H9 (cell line): ENCODE measurements at regions not wholly inside any gene's neighbourhood (a gene's known extent, or its start where the extent isn't known, plus 50 kb on each side); places are given as distances from the start of the nearest gene placed in this dataset.

Source experiments
- DNase-seq: peaks from one replicate; pipeline ENCODE4 v3.0.0-alpha.2; 2017
- H2AFZ ChIP-seq: one replicate; pipeline ENCODE4 v1.6.1; 2013; ENCODE audit warnings: mild to moderate bottlenecking, low read length, control low read depth, moderate library complexity
- H2AK5ac ChIP-seq: 2 replicates; pipeline ENCODE4 v1.6.1; 2013; ENCODE audit warnings: low read length, control low read depth, mixed read lengths; ENCODE audit not compliant: insufficient read length
- H2BK120ac ChIP-seq: one replicate; pipeline ENCODE4 v1.6.1; 2013; ENCODE audit warnings: low read depth, mild to moderate bottlenecking, low read length, control low read depth, inconsistent platforms; ENCODE audit not compliant: poor library complexity, severe bottlenecking
- H2BK12ac ChIP-seq: 2 replicates; pipeline ENCODE4 v1.6.1; 2013; ENCODE audit warnings: low read length, control low read depth, mixed read lengths, low read depth; ENCODE audit not compliant: insufficient read length
- H2BK15ac ChIP-seq: 2 replicates; pipeline ENCODE4 v1.6.1; 2013; ENCODE audit warnings: low read depth, low read length, control low read depth
- H2BK20ac ChIP-seq: one replicate; pipeline ENCODE4 v1.6.1; 2013; ENCODE audit warnings: low read depth, mild to moderate bottlenecking, low read length, control low read depth, inconsistent platforms; ENCODE audit not compliant: poor library complexity, severe bottlenecking
- H2BK5ac ChIP-seq: 2 replicates; pipeline ENCODE4 v1.6.1; 2013; ENCODE audit warnings: low read length, control low read depth, mixed read lengths; ENCODE audit not compliant: insufficient read length
- H3K14ac ChIP-seq: 2 replicates; pipeline ENCODE4 v1.6.1; 2013; ENCODE audit warnings: low read length, control low read depth; ENCODE audit not compliant: insufficient read depth
- H3K18ac ChIP-seq: 2 replicates; pipeline ENCODE4 v1.6.1; 2013; ENCODE audit warnings: low read depth, mild to moderate bottlenecking, mixed read lengths, low read length, control low read depth; ENCODE audit not compliant: insufficient read length
- H3K23ac ChIP-seq: 2 replicates; pipeline ENCODE4 v1.6.1; 2013; ENCODE audit warnings: low read length, control low read depth, mixed read lengths, low read depth; ENCODE audit not compliant: insufficient read length
- H3K23me2 ChIP-seq: 2 replicates; pipeline ENCODE4 v1.6.1; 2013; ENCODE audit warnings: low read depth, mild to moderate bottlenecking, mixed read lengths, low read length, control low read depth; ENCODE audit not compliant: insufficient read length, poor library complexity, severe bottlenecking
- H3K27ac ChIP-seq: 2 replicates; pipeline ENCODE4 v1.5.1; 2013; ENCODE audit warnings: low read length, control low read depth, mixed read lengths, low read depth; ENCODE audit not compliant: insufficient read length
- H3K27me3 ChIP-seq: 2 replicates; pipeline ENCODE4 v1.6.1; 2013; ENCODE audit warnings: low read length, control low read depth, inconsistent platforms; ENCODE audit not compliant: insufficient read depth
- H3K4ac ChIP-seq: 2 replicates; pipeline ENCODE4 v1.6.1; 2013; ENCODE audit warnings: low read depth, mild to moderate bottlenecking, control low read depth, inconsistent platforms, low read length, moderate library complexity
- H3K4me1 ChIP-seq: 2 replicates; pipeline ENCODE4 v1.6.1; 2013; ENCODE audit warnings: low read length, control low read depth, inconsistent platforms; ENCODE audit not compliant: insufficient read depth
- H3K4me2 ChIP-seq: 2 replicates; pipeline ENCODE4 v1.6.1; 2013; ENCODE audit warnings: low read length, control low read depth, mixed read lengths; ENCODE audit not compliant: insufficient read length, insufficient read depth
- H3K56ac ChIP-seq: 2 replicates; pipeline ENCODE4 v1.6.1; 2013; ENCODE audit warnings: low read depth, mild to moderate bottlenecking, mixed read lengths, low read length, control low read depth; ENCODE audit not compliant: insufficient read length
- H3K79me1 ChIP-seq: 2 replicates; pipeline ENCODE4 v1.6.1; 2013; ENCODE audit warnings: low read depth, mild to moderate bottlenecking, moderate library complexity, low read length, control low read depth, inconsistent platforms; ENCODE audit not compliant: insufficient read depth, poor library complexity, severe bottlenecking
- H3K79me2 ChIP-seq: 2 replicates; pipeline ENCODE4 v1.6.1; 2013; ENCODE audit warnings: low read length, control low read depth, inconsistent platforms; ENCODE audit not compliant: insufficient read depth
- H3K9ac ChIP-seq: 2 replicates; pipeline ENCODE4 v1.6.1; 2013; ENCODE audit warnings: low read length, control low read depth, mixed read lengths; ENCODE audit not compliant: insufficient read length; ENCODE audit errors: extremely low read depth
- H3K9me3 ChIP-seq: one replicate; pipeline ENCODE4 v1.6.1; 2013; ENCODE audit warnings: low read depth, low read length, inconsistent platforms; ENCODE audit not compliant: control insufficient read depth
- H3T11ph ChIP-seq: one replicate; pipeline ENCODE4 v1.6.1; 2013; ENCODE audit warnings: mild to moderate bottlenecking, low read length, control low read depth, inconsistent platforms
- H4K20me1 ChIP-seq: one replicate; pipeline ENCODE4 v1.6.1; 2013; ENCODE audit not compliant: control insufficient read depth, insufficient read length, insufficient read depth
- H4K5ac ChIP-seq: 2 replicates; pipeline ENCODE4 v1.6.1; 2013; ENCODE audit warnings: low read depth, mild to moderate bottlenecking, mixed read lengths, low read length, control low read depth; ENCODE audit not compliant: insufficient read length
- H4K8ac ChIP-seq: replicated peaks from 2 replicates; pipeline ENCODE4 v1.6.1; 2013; ENCODE audit warnings: low read length, control low read depth, mixed read lengths, low read depth; ENCODE audit not compliant: insufficient read length
- H4K91ac ChIP-seq: 2 replicates; pipeline ENCODE4 v1.6.1; 2013; ENCODE audit warnings: low read depth, mild to moderate bottlenecking, moderate library complexity, mixed read lengths, low read length, control low read depth; ENCODE audit not compliant: insufficient read length
- H3K27ac Mint-ChIP-seq, 3 experiments: 2 replicates in 2 of 3; 3 replicates in 1 of 3; pipeline ENCODE4 v1.8.0; 2020 to 2021; ENCODE audit warnings: mixed read lengths in 3 of 3, mild to moderate bottlenecking in 1 of 3, moderate library complexity in 1 of 3
- H3K27me3 Mint-ChIP-seq: 2 replicates; pipeline ENCODE4 v1.8.0; 2021; ENCODE audit warnings: low read depth, mild to moderate bottlenecking, moderate library complexity, mixed read lengths
- H3K36me3 Mint-ChIP-seq, 3 experiments: 2 replicates in 2 of 3; 3 replicates in 1 of 3; pipeline ENCODE4 v1.8.0; 2020 to 2021; ENCODE audit warnings: low read depth in 3 of 3, mixed read lengths in 3 of 3; ENCODE audit not compliant: insufficient read depth in 1 of 3
- H3K4me1 Mint-ChIP-seq, 2 experiments: 2 replicates each; pipeline ENCODE4 v1.8.0; 2020; ENCODE audit warnings: mixed read lengths in 2 of 2
- H3K4me3 Mint-ChIP-seq, 2 experiments: 2 replicates in 1 of 2; 3 replicates in 1 of 2; pipeline ENCODE4 v1.8.0; 2020 to 2021; ENCODE audit warnings: mild to moderate bottlenecking in 2 of 2, mixed read lengths in 2 of 2, moderate library complexity in 1 of 2
- H3K9me3 Mint-ChIP-seq, 2 experiments: 2 replicates in 1 of 2; 3 replicates in 1 of 2; pipeline ENCODE4 v1.8.0; 2020; ENCODE audit warnings: mild to moderate bottlenecking in 2 of 2, mixed read lengths in 2 of 2, moderate library complexity in 1 of 2
- CTCF ChIP-seq: fragments of 200-600 bp; sonication (generic); conservative IDR thresholded peaks from 3 replicates; pipeline ENCODE4 v1.8.0; 2021; ENCODE audit warnings: antibody characterized with exemption, mild to moderate bottlenecking
- WGBS: extraction: QIAGEN DNeasy Blood & Tissue Kit; methylation state at CpG from one replicate; pipeline ENCODE4 v1.1.7; 2013; ENCODE audit warnings: missing lambda C conversion rate, low lambda C conversion rate, mixed read lengths; ENCODE audit not compliant: insufficient read length; ENCODE audit errors: extremely low coverage; 5-methylcytosine and 5-hydroxymethylcytosine counted together

DNA sequence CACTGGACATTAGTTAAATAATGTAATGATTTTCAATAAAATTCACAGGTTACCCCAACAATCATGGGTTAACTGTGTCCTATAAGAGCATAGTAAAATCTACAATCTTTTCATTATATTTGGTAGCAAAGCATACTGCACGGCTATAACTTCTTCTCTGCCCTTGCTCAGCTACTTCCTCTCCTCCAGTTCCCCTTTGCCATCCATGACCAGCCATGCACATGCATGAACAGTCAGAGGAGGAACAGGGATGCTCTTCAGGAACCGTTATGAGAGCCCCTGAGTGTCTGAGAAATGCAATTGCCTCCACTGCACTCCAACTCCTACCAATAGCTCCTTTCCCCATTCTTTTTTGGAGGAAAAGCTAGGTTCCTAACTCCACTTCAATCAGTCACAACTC, 646.7 kb downstream of the LTN1 start:
- Histone ChIP-seq H3K23ac (no peak overlapping the region), H2AFZ (no peak overlapping the region), H3K56ac (no peak overlapping the region), H3K14ac (no peak overlapping the region), H4K5ac (no peak overlapping the region), H3K9ac (no peak overlapping the region), H4K20me1 (no peaks in the 10 kb centered on the region), H2BK5ac (no peak overlapping the region), H3K4me1 (no peaks in the 10 kb centered on the region), H3K9me3 (no peaks in the 10 kb centered on the region), H4K8ac (no peak overlapping the region), H3K79me1 (no peaks in the 10 kb centered on the region), H3K4ac (no peak overlapping the region), H2BK12ac (no peak overlapping the region), H3K18ac (no peak overlapping the region), H3K79me2 (no peaks in the 10 kb centered on the region), H3K27me3 (no peaks in the 10 kb centered on the region), H2BK20ac (no peak overlapping the region), H3K4me2 (no peak overlapping the region), H2AK5ac (no peak overlapping the region), H3K27ac (no peak overlapping the region), H3K23me2 (no peaks in the 10 kb centered on the region), H2BK15ac (no peak overlapping the region), H2BK120ac (no peak overlapping the region), H3T11ph (no peak overlapping the region), H4K91ac (no peak overlapping the region)
- no peaks in the 10 kb centered on the region for H3K4me1 Mint-ChIP-seq
- H3K27ac Mint-ChIP-seq, result no peak overlapping the region
- DNase-seq, result no peak
- TF ChIP-seq CTCF, result no peak
- H3K4me3 Mint-ChIP-seq, result no peak overlapping the region
- H3K27me3 Mint-ChIP-seq, result no peaks in the 10 kb centered on the region
- peaks cover 0 to 5% (median 0%) of the 10 kb centered on the region in 3 experiments; a peak in 1 of 7 replicates for H3K36me3 Mint-ChIP-seq
- WGBS, result no CpG with 5 or more reads among the region's 2 CpGs
- no peaks in the 10 kb centered on the region for H3K9me3 Mint-ChIP-seq
